LHCN-M2 (cell line): ENCODE measurements at regions not wholly inside any gene's neighbourhood (a gene's known extent, or its start where the extent isn't known, plus 50 kb on each side); places are given as distances from the start of the nearest gene placed in this dataset.

Source experiments
- DNase-seq: peaks from one replicate; pipeline ENCODE4 v3.0.0-alpha.2; 2012; ENCODE audit warnings: low read depth

GRCh38 chrY:12981074-12981473 is 76.4 kb downstream of the DDX3Y start:
- DNase-seq, result no peak

DNA sequence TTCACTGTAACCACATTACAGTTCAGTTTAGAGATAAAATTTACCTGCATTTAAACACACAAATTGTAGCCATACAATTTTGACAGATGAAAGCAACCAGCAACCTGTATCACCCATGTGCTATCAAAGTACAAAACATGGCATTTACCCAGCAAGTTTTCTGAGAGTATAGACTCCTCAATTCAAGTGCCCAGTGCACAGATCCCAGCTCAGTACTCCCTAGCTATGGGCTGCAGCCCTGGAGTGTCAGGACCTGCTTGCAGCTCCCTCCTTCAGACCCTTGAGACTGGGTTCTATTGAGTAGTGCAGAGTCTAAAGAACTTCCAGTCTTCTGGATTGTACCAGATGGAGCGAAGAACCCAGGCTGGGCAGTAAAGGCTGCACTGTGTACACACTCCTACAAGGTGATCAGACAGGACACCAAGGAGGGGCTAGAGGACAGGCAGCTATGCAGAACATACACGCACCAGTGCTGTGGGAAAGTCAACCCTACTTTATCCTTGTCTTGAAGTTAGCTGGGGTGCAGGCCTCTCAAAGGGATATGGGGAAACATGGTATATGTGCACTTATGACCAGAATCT is 77.7 kb downstream of the DDX3Y start:
- DNase-seq, result no peak

DNA sequence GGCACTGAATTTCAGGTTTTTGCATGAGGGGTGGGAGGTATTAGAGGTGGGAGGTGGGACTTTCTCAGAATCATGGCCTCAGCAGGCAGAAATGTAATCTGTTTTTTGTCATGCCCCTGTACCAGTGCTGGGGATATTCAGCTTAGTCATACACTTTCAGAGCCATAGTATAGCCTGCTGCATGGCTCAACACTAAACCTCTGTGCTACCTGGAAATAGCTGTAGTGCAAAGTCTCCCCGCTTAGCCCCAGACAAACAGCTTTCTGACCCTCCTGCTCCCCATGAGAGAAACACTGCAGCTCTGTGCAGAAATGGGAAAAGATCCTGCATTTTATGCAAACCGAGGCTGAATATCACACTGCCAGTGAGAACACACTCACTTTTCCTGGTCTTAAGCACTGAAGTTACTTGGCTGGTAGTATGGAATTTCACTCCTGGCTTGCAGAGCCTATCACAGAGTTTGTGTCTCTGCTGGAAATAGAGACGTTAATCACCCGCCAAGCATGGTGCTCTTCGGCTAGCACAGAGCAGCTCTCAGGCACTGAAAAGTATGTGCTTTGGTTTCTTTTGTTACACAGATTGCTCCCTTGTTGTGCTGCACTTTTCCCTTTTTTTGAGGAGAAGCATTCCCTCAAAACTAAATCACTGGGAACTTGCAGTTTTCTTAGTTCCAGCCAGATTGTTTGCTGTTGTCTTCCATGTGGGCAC is 80.1 kb downstream of the DDX3Y start:
- DNase-seq, result no peak

DNA sequence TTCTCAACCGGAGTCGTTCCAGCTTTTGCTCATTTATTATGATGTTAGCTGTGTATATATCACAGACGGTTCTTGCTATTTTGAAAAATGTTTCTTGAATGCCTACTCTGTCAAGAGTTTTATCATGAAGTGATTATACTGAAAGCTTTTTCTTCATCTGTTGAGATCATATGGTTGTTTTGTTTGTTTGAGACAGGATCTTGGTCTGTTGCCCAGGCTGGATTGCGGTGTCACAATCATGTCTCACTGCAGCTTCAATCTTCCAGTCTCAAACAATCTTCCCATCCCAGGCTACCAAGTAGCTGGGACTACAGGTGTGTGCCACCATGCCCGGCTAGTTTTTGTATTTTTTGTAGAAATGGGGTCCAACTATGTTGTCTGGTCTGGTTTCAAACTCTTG is 112.8 kb downstream of the DDX3Y start:
- no peak for DNase-seq

GRCh38 chrY:13019486-13019885 is 114.8 kb downstream of the DDX3Y start:
- peak; percentile 64 for DNase-seq

DNA sequence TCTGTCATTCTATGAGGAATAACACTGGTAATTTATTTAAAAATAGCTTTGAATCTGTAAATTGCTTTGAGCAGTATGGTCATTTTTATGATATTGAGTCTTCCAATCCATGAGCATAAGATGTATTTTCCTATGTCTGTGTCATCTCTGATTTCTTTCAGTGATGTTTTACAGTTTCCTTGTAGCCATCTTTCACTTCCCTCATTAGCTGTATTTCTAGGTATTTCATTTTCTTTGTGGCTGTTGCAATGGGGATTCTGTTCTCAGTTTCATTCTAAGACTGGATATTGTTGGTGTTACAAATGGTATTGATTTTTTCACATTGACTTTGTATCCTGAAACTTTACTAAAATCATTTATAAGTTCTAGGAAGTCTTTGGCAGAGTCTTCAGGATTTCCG is 116.2 kb downstream of the DDX3Y start:
- DNase-seq, result no peak

DNA sequence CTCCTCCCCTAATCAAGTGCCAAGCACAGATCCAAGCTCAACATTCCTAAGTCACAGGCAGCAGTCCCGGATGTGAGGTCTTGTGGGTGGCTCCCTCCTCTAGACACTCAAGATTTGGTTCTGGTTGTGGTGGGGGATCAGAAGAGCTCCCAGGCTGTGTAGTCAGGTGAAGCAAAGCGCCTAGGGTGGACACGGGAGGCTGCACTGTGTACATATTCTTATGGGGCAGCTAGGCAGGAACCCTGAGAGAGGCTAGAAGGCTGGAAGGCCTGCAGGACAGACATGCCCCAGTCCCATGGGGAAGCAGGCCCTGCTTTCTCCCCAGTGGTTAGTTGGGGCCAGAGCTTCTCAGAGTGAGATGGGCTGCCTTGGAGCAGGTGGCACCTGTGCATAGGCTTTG is 118.9 kb downstream of the DDX3Y start:
- no peak for DNase-seq

- no peak for DNase-seq
Observed at GRCh38 chrY:13024447-13024846, 119.8 kb downstream of the DDX3Y start.

- DNase-seq, result no peak
Observed at GRCh38 chrY:13026906-13027305, 122.2 kb downstream of the DDX3Y start.

DNA sequence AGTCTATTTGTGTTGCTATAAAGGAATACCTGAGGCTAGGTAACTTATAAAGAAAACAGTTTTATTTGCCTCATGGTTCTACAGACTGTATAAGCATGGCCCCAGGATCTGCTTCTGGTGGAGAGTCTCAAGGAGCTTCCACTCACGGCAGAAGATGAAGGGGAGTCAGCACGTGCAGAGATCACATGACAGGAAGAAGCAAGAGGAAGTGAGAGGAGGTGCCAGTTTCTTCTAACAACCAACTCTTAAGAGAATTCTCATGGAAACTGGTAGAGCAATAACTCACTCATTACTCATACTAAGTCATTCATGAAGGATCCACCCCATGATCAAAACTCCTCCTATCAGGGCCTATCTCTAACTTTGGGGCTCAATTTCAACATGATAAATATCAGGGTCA is 135.6 kb downstream of the DDX3Y start:
- DNase-seq, result peak; percentile 2

- no peak for DNase-seq
Observed at GRCh38 chrY:13053501-13053900, 148.8 kb downstream of the DDX3Y start.

GRCh38 chrY:13066372-13066771 is 161.7 kb downstream of the DDX3Y start:
- no peak for DNase-seq

DNA sequence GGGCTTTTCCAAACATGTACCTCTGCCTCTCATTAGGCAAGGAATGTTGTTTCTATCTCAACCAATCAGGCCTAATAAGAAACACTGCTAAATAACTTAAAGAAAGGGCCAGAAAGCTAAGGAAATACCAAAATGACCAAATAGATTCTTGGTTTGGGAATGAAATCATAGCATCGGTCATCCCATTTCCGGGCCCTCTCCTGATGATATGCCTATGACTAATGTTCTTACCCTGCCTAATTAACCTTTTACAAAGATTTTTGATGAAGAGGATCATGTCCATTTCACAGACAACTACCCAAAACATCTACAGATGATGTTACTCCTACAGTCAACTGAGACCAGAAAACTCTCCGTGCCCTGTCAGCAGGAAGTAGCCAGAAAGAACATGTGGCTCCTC is 164.0 kb downstream of the DDX3Y start:
- DNase-seq, result no peak

DNA sequence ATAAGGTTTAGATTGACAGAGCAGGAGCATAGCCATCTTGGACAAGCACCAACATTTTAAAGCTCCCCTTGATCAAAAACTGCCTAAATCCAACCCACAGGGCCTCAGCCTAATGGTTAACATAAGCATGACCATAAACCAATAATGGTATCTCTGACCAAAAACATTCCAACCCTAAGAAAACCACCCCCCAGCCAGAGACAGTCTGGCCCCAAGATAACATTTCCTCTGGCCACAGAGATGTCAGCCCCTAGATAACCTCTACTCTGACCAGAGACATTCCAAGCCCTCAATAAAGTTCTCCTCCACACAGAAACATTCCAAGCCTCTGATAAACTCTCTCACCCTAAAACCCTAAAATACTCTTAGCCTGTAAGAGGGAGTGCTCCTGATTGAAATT is 164.4 kb downstream of the DDX3Y start:
- DNase-seq, result no peak

DNA sequence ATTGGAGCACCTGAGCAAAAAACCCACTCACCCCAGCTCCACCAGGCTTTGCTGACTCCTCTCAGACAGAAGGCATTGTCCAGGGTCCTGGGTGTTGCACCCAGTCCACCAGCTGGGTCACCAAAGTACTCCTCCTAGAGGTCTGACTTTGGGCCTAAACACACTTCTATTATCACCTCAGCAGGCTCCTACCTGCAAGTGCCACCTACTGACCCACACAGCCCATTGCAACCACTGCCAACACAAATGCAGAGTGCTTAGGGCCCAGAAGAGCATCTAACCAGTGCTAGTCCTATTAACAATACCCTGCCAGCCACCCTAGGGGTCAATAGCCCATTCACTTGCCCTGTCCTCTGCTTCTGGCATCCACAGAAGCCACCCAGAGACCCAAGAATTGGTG is 178.1 kb downstream of the DDX3Y start:
- no peak for DNase-seq

DNA sequence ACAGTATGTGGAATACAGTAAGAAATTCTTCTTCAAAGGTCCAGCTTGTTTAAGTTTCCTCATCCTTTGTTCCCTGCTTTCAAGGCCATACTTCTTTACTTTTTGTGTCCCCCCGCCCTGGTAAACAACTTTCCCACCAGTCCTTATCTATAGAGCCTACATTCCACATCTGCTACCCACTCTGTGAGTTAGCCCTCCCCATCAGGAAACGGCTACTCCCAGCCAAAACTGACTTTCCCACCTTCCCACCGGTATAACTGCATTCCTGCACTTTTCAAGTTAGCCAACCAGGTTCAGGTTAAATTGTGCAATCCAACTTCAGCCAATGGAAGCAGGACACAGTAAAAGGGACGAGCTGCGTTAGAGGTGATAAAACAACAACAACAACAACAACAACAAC is 186.9 kb downstream of the DDX3Y start:
- no peak for DNase-seq

- DNase-seq, result no peak
Observed at GRCh38 chrY:13092986-13093385, 188.3 kb downstream of the DDX3Y start.

- no peak for DNase-seq
Observed at GRCh38 chrY:13093461-13093860, 188.8 kb downstream of the DDX3Y start.

GRCh38 chrY:13094411-13094810 is 189.7 kb downstream of the DDX3Y start:
- DNase-seq, result no peak

- DNase-seq, result no peak
Observed at GRCh38 chrY:13094904-13095600, 190.4 kb downstream of the DDX3Y start.

- DNase-seq, result no peak
Observed at GRCh38 chrY:13126881-13127456, 222.3 kb downstream of the DDX3Y start.

DNA sequence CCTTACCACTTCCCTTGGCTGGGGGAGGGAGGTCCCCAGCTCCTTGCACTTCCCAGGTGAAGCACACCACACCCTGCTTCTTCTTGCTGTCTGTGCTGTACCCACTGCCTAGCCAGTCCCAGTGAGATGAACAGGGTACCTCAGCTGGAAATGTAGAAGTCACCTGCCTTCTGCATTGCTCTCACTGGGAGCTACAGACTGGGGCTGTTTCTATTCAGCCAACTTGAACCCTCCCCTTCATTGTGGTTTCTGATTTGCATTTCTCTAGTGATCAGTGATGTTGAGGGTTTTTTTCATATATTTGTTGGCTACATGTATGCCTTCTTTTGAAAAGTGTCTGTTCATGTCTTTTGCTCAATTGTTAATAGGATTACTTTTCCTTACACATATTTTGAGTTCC is 222.8 kb downstream of the DDX3Y start:
- DNase-seq, result no peak

GRCh38 chrY:13149148-13149547 is 244.5 kb downstream of the DDX3Y start:
- no peak for DNase-seq
